ENCODE measurements at regions not wholly inside any gene's neighbourhood (a gene's known extent, or its start where the extent isn't known, plus 50 kb on each side); places are given as distances from the start of the nearest gene placed in this dataset.

DNA sequence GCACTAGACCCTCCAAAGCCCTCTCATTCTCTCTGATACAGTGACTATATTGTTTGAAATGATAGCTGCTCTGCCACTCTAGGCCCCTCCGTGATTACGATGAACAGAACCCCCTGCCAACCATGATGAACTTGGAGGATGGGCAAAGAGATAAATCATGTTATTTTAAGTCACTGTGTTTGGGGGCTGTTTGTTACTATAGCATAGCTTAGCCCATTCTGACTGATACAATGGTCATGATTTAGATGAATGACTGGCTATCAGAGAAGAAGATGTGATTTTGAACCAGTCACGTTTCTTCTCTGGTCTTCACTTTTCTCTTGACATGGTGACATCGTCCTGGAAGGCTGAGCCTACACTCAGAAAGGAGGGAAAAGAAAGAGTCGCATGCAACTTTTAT lies 95.4 kb upstream of the HABP2 start:
- no peak for DNase-seq (ENCODE audit: low read depth in 1 of 2, low spot score in 1 of 2)
- no peak for TF ChIP-seq SPI1 (IDR thresholded peaks at IDR 0.05; ENCODE audit: borderline replicate concordance, low read depth)
- TF ChIP-seq GABPA (IDR thresholded peaks at IDR 0.05; ENCODE audit: low read depth), result no peak
- TF ChIP-seq, protein P1, sequence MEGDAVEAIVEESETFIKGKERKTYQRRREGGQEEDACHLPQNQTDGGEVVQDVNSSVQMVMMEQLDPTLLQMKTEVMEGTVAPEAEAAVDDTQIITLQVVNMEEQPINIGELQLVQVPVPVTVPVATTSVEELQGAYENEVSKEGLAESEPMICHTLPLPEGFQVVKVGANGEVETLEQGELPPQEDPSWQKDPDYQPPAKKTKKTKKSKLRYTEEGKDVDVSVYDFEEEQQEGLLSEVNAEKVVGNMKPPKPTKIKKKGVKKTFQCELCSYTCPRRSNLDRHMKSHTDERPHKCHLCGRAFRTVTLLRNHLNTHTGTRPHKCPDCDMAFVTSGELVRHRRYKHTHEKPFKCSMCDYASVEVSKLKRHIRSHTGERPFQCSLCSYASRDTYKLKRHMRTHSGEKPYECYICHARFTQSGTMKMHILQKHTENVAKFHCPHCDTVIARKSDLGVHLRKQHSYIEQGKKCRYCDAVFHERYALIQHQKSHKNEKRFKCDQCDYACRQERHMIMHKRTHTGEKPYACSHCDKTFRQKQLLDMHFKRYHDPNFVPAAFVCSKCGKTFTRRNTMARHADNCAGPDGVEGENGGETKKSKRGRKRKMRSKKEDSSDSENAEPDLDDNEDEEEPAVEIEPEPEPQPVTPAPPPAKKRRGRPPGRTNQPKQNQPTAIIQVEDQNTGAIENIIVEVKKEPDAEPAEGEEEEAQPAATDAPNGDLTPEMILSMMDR (IDR thresholded peaks at IDR 0.05; ENCODE audit: insufficient read depth, low read length), result no peak
- TF ChIP-seq, protein P2, sequence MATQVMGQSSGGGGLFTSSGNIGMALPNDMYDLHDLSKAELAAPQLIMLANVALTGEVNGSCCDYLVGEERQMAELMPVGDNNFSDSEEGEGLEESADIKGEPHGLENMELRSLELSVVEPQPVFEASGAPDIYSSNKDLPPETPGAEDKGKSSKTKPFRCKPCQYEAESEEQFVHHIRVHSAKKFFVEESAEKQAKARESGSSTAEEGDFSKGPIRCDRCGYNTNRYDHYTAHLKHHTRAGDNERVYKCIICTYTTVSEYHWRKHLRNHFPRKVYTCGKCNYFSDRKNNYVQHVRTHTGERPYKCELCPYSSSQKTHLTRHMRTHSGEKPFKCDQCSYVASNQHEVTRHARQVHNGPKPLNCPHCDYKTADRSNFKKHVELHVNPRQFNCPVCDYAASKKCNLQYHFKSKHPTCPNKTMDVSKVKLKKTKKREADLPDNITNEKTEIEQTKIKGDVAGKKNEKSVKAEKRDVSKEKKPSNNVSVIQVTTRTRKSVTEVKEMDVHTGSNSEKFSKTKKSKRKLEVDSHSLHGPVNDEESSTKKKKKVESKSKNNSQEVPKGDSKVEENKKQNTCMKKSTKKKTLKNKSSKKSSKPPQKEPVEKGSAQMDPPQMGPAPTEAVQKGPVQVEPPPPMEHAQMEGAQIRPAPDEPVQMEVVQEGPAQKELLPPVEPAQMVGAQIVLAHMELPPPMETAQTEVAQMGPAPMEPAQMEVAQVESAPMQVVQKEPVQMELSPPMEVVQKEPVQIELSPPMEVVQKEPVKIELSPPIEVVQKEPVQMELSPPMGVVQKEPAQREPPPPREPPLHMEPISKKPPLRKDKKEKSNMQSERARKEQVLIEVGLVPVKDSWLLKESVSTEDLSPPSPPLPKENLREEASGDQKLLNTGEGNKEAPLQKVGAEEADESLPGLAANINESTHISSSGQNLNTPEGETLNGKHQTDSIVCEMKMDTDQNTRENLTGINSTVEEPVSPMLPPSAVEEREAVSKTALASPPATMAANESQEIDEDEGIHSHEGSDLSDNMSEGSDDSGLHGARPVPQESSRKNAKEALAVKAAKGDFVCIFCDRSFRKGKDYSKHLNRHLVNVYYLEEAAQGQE (IDR thresholded peaks at IDR 0.05; ENCODE audit: insufficient replicate concordance, low read depth), result no peak
- TF ChIP-seq POLR2AphosphoS5 (IDR thresholded peaks at IDR 0.05; ENCODE audit: low read depth), result no peak
- Histone ChIP-seq H3K4me3 (replicated peaks; ENCODE audit: insufficient read depth, low read length) (no peak overlapping the region), H3K27me3 (ENCODE audit: insufficient read depth, poor library complexity, severe bottlenecking) (peaks cover 3% of the 10 kb centered on the region), H3K27ac (replicated peaks) (no peak overlapping the region)

DNA sequence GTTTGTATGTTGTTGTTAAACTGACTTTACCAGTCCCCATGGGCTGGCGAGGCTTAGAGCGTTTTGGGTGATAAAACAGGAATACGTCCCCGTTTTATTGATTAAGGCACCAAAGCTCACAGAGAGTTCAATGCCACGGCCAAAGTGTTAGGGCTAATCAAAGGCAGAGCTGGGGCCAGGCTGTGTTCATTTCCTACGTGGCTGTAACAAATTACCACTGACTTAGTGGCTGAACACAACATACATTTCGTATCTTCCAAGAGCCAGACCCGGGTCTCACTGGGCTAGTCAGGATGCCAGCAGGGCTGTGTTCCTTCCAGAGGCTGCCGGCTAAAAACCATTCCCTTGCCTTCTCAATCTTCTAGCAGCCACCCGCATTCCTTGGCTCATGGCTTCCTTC lies 94.4 kb upstream of the HABP2 start:
- no peak for TF ChIP-seq POLR2AphosphoS5 (IDR thresholded peaks at IDR 0.05; ENCODE audit: low read depth)
- TF ChIP-seq, protein P2 (IDR thresholded peaks at IDR 0.05; ENCODE audit: insufficient replicate concordance, low read depth), result no peak
- TF ChIP-seq GABPA (IDR thresholded peaks at IDR 0.05; ENCODE audit: low read depth), result no peak
- TF ChIP-seq, protein P1 (IDR thresholded peaks at IDR 0.05; ENCODE audit: insufficient read depth, low read length), result no peak
- TF ChIP-seq SPI1 (IDR thresholded peaks at IDR 0.05; ENCODE audit: borderline replicate concordance, low read depth), result no peak
- peaks cover 8% of the 10 kb centered on the region for H3K27me3 ChIP-seq (ENCODE audit: insufficient read depth, poor library complexity, severe bottlenecking)
- H3K4me3 ChIP-seq (replicated peaks; ENCODE audit: insufficient read depth, low read length), result no peak overlapping the region
- H3K27ac ChIP-seq (replicated peaks), result no peak overlapping the region
- DNase-seq (ENCODE audit: low read depth in 1 of 2, low spot score in 1 of 2), result no peak

DNA sequence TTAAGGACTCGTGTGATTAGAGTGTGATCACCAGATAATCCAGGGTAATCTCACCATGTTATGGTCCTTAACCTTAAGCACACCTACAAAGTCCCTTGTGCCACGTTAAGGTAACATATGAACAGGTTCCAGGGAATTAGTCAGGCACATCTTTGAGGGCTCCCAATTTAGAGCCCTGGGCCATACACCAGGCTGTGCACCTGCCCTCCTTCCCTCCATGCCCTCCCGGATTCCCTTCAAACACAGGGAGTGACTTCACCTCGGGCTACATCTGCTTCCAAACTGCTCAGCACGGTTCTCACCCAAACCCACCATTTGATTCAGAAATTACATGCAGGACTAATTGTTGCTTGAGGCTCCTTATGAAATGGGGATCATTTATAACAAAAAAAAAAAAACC lies 93.9 kb upstream of the HABP2 start:
- Histone ChIP-seq H3K4me3 (replicated peaks; ENCODE audit: insufficient read depth, low read length) (no peak overlapping the region), H3K27me3 (ENCODE audit: insufficient read depth, poor library complexity, severe bottlenecking) (peaks cover 8% of the 10 kb centered on the region), H3K27ac (replicated peaks) (no peak overlapping the region)
- no peak for DNase-seq (ENCODE audit: low read depth in 1 of 2, low spot score in 1 of 2)
- TF ChIP-seq GABPA (IDR thresholded peaks at IDR 0.05; ENCODE audit: low read depth) (no peak), POLR2AphosphoS5 (IDR thresholded peaks at IDR 0.05; ENCODE audit: low read depth) (no peak), SPI1 (IDR thresholded peaks at IDR 0.05; ENCODE audit: borderline replicate concordance, low read depth) (no peak)
- TF ChIP-seq, protein P1 (IDR thresholded peaks at IDR 0.05; ENCODE audit: insufficient read depth, low read length), result no peak
- TF ChIP-seq, protein P2 (IDR thresholded peaks at IDR 0.05; ENCODE audit: insufficient replicate concordance, low read depth), result no peak

All from HL-60 (cell line).